ENCODE measurements at regions not wholly inside any gene's neighbourhood (a gene's known extent, or its start where the extent isn't known, plus 50 kb on each side); places are given as distances from the start of the nearest gene placed in this dataset.

DNA sequence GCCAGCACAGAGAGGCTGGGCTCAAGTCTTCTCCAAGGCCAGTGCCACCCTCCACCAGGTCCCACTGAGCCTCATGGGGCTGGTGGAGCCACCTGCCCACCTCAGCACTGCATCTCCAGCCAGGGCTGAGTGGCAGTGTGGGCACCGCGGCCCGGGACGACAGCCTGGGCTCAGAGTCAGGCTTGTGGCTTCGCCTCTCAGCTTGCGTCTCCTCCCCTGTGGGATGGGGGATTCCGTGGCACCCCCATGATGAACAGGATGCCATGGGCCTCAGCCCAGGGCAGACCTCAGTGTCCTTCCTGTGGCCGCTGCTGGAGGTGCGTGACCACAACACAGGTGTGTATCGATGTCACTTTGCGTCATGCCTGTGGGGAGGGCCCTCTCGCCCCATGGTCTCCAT lies 136.4 kb upstream of the PPP1R26 start:
- TF ChIP-seq EP300 (conservative IDR thresholded peaks at IDR 0.05; ENCODE audit: poor library complexity, severe bottlenecking): no peak
- TF ChIP-seq, protein P1, sequence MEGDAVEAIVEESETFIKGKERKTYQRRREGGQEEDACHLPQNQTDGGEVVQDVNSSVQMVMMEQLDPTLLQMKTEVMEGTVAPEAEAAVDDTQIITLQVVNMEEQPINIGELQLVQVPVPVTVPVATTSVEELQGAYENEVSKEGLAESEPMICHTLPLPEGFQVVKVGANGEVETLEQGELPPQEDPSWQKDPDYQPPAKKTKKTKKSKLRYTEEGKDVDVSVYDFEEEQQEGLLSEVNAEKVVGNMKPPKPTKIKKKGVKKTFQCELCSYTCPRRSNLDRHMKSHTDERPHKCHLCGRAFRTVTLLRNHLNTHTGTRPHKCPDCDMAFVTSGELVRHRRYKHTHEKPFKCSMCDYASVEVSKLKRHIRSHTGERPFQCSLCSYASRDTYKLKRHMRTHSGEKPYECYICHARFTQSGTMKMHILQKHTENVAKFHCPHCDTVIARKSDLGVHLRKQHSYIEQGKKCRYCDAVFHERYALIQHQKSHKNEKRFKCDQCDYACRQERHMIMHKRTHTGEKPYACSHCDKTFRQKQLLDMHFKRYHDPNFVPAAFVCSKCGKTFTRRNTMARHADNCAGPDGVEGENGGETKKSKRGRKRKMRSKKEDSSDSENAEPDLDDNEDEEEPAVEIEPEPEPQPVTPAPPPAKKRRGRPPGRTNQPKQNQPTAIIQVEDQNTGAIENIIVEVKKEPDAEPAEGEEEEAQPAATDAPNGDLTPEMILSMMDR (IDR thresholded peaks at IDR 0.05; ENCODE audit: poor library complexity, severe bottlenecking): no peak
- no peak for TF ChIP-seq POLR2AphosphoS5 (IDR thresholded peaks at IDR 0.05)
